ENCODE measurements at regions not wholly inside any gene's neighbourhood (a gene's known extent, or its start where the extent isn't known, plus 50 kb on each side); places are given as distances from the start of the nearest gene placed in this dataset.
A peak's percentile ranks its signal among the peaks of the same experiment; 100 is the strongest.

DNA sequence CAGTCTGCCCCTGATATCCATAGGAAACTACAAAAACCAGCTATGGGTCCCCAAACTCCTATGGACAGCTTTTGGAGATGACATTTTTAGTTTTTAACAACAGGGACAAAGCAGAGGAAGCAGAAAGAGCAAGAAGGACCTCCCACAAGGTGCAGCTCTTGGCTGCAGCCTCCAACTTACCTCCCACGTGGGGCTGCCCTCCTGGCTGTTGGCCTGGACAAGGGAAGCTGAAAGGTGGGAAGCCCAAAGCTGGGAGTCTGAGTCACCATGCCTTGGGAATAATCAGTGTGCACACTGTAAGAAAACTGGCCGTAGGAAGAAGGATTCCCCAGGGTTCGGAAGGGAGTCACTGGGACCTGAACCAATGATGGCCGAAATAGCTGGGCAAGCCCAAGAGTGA, 51.8 kb upstream of the PAX1 start:
- DNase-seq (ENCODE audit: low read depth, low spot score) = no peak

DNA sequence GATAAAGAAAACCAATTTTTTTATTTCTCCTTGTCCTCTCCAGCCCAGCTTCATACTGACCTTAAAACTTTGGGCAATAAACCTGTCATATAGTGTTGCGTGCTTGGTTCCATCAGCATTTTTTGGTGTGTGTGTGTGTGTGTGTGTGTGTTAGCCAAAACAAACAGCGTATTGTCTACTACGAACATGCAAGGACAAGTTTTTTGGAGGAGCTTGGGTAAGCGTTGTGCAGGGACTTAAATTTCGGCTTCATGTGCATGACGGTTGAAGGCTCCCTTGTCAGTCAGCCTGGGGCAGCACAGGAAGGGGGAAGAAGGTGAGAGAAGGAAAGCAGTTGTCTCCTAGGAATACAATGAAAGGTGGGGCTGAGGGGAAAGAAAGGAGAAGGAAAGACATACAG, 62.0 kb upstream of the PAX1 start:
- no peak for DNase-seq (ENCODE audit: low read depth, low spot score)

GRCh38 chr20:21640556-21640955, 64.9 kb upstream of the PAX1 start:
- DNase-seq (ENCODE audit: low read depth, low spot score) = peak; percentile 41

- no peak for DNase-seq (ENCODE audit: low read depth, low spot score)
Observed at GRCh38 chr20:21633829-21634228, 71.6 kb upstream of the PAX1 start.

GRCh38 chr20:21632735-21633053, 72.8 kb upstream of the PAX1 start:
- no peak for DNase-seq (ENCODE audit: low read depth, low spot score)

DNA sequence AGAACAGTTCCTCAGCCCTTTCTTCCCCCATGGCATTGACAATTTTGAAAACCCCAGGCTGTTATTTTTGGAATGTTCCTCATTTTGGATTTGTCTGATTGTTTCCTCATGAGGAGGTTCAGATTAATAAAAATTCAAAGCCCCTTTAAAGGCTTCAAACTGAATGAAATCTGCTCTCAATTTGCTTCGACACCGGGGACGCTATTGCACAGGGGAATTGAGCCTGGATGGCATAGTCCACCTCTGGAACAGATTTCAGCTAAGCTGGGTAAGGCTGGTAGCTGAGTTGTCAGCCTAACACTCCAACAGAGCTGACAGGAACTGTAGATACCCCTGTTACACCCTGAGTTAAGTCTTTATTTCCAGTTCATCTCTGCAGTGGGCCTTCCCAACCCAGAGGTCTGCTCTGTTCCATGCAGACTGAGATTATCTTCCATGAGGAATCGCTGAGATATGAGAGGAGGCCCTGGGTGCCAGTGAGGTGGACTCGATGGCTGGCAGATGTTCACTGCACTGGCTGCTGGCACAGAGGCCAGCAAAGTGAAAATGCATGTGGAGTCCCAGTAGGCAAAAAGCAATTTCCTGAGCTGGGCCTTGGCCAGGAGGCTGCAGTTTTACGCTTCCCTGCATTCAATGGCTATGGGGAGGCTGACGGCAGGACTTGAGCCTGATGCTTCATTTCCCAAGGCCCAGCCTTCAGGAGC, 73.3 kb upstream of the PAX1 start:
- no peak for DNase-seq (ENCODE audit: low read depth, low spot score)

DNA sequence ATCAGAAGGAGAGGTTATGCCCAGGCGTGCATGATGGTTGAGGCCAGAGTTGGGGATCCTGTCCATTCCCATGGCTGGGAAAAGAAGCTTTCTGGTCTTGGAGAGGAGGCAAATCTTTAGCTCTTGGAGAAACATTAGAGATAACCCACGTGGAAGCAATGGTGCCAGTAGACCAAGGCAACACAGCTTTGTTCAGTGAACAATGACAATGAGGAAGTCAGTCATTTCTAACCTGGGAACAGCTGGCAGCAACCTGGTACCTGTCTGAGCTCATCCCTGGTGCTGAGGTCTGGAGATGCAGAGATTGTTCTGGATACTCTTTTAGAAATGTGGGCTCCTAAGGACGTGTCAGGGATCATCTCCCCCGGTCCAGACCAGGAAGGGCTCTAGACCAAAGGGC, 76.7 kb upstream of the PAX1 start:
- no peak for DNase-seq (ENCODE audit: low read depth, low spot score)

DNA sequence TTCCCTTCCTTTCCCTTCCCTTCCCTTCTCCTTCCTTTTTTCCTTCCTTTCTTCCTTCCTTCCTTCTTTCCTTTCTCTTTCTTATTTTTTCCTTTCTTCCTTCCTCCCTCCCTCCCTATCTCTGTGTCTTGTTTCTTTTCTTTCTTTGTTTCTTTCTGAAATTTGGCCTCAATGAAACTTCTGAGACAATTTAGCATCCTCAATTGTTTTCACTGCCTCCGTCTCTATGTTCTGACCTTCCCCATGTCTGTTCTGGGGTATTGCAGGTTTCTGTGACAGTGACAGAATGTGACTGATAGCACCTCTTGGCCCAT, 81.7 kb upstream of the PAX1 start:
- DNase-seq (ENCODE audit: low read depth, low spot score) = no peak

DNA sequence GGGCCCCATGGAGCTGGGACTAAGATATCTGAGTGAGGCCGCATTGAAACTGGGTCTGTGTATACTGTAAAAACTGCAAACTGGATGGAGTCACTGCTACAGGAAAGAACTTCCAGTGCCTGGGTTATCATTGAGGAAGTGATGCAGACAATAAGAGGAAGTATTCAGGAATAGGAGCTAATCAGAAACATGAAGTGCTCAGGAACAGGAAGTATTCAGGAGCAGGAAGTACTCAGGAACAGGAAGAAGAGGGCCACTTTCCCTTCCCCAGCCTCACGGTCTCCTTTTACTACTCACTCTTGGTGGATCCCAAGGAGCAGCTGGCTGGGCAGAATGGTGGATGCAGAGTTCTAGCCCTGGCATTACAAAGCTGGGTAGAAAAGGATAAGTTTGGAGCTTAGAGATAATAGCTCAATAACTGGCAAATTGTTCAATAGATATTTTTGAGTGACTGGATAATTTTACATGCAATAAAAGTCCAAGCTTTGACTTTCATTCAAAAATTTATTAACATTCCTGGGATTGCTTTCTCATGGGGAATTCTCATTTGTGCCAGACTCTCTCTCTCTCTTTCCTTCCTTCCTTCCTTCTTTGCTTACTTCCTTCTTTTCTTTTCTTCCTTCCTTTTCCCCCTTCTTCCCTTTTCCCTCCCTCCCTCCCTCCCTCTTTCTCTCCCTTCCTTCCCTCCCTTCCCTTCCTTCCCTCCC, 82.2 kb upstream of the PAX1 start:
- no peak for DNase-seq (ENCODE audit: low read depth, low spot score)

- DNase-seq (ENCODE audit: low read depth, low spot score) = peak; percentile 26
Observed at GRCh38 chr20:21622097-21622857, 83.2 kb upstream of the PAX1 start.

GRCh38 chr20:21618759-21619416, 86.6 kb upstream of the PAX1 start:
- no peak for DNase-seq (ENCODE audit: low read depth, low spot score)

- peak; percentile 76 for DNase-seq (ENCODE audit: low read depth, low spot score)
Observed at GRCh38 chr20:21615617-21616080, 89.8 kb upstream of the PAX1 start.

DNA sequence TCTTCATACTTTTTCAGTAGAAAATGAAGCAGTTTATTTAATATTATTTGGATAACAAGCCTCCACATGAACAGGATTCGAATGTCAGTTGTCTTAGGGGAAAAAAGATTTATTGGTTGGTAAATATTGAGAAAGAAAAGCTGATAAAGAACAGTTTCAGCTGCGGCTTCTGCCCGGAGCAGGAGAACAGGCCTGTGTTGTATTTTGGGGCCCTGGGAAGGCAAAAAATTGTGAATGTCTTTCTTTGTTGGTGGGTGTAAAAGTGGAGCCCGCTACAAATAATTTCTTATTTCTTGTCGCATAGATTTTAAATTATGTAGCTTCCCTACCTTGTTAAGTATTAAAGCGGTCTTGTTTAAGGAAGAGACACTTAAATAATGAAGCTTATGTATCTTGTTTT, 90.5 kb upstream of the PAX1 start:
- no peak for DNase-seq (ENCODE audit: low read depth, low spot score)

- DNase-seq (ENCODE audit: low read depth, low spot score) = no peak
Observed at GRCh38 chr20:21613512-21613911, 92.0 kb upstream of the PAX1 start.

GRCh38 chr20:21609981-21610380, 95.5 kb upstream of the PAX1 start:
- no peak for DNase-seq (ENCODE audit: low read depth, low spot score)

- DNase-seq (ENCODE audit: low read depth, low spot score) = no peak
Observed at GRCh38 chr20:21609221-21609620, 95.4 kb upstream of the NKX2-2 start.

- DNase-seq (ENCODE audit: low read depth, low spot score) = no peak
Observed at GRCh38 chr20:21608777-21609176, 94.9 kb upstream of the NKX2-2 start.

DNA sequence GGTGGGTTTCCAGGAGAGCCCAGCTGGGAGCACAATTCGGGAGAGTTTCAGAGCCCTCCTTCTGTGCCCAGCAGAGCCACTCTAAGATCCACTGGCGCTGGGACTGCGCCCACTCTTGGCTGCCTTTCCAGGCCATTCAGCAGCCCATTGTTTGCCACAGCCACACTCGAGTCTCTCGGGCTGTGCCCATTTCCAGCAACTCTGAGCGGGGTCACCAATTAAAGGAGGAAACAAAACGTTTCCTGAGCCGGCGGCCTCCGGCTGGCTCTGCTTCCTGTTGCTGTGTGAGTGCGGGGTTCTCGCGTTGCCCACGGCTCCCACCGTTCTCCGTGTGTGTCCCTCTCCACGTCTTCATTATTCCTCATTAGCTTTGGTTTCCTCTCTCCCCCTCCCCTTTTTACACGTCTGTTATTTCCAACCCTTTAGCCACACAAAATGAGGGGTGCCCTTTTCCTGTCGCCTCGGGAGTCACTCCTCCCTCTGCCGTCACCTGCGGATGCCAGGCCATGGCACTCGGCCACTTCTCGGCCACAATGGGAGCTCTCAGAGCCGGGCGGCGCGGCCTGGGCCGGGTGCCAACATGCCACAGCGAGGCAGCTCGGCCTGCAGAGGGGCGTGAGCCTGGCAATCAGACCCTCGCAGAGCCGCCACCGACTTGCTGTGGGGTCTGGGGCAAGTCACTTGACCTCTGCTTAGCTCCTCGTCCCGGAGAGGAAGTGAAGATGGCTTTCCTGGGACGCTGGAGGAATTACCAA, 94.3 kb upstream of the NKX2-2 start:
- no peak for DNase-seq (ENCODE audit: low read depth, low spot score)

DNA sequence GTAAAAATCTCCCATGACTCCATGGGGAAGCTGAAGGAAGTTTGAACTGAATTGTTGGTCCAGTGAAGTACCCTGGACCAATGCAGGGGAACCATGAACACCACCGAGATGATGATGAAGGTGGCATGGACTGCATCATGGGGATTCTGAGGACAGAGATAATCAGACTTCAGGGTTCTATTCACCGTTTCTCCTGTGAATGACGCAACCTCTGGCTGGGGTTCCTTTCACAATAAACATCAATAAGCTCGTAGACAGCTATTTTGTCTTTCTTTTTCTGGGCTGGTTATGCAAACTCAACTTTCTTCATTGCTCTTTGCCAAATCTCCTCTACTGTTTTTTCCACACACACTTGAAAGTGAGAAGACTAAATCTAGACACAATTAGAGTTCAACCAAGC, 87.9 kb upstream of the NKX2-2 start:
- DNase-seq (ENCODE audit: low read depth, low spot score) = no peak

DNA sequence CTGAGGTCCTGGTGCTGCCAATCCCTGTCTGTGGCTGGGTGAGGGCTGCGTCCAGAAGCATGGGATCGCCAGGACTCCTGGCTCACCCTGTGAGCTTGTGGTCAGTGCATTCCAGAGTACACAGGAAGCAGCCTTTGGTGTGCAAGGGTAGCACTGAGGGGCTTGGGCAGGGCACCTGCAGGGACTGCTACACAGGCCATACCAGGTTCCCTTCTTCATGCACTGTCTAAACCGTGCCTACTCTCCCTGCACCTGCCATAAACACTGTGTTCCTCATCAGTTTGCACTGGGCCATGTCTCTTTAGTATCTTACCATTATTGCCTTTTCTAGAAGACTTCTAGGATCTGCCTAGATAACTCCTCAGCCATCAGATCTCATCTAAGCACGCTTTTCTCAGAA, 72.8 kb upstream of the NKX2-2 start:
- DNase-seq (ENCODE audit: low read depth, low spot score) = no peak

GRCh38 chr20:21583486-21584168, 69.8 kb upstream of the NKX2-2 start:
- no peak for DNase-seq (ENCODE audit: low read depth, low spot score)
